ENCODE measurements at regions not wholly inside any gene's neighbourhood (a gene's known extent, or its start where the extent isn't known, plus 50 kb on each side); places are given as distances from the start of the nearest gene placed in this dataset.

DNA sequence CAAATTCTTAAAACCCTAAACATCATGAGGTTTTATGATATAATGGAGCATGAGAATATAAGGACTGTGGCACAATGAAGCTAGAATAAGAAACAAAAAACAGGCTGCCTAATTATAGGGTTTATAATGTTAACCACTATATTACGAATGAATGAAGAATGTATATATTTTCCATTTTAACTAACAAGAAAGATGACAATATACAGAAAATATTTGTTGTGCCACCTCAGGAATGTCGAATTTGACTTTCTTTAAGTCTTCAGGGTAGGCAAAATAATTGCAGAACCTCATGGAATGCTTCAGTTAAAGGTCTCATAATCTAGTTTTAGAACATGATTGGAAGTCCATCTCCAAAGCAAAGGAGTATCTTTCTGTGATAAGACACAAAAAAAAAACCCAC, 282.9 kb upstream of the SLC8A1 start:
- ATAC-seq: no peak
- intact Hi-C loops (cut with DNase I): no loop called here
- 21% methylated on average over 2 of the region's 2 CpGs for WGBS (ENCODE audit: insufficient coverage, low coverage, low lambda C conversion rate, missing lambda C conversion rate)
- Histone ChIP-seq H3K9me3 (no peaks in the 10 kb centered on the region), H3K4me3 (no peak overlapping the region), H3K36me3 (no peaks in the 10 kb centered on the region), H3K27ac (no peak overlapping the region), H3K4me1 (no peaks in the 10 kb centered on the region), H3K27me3 (no peaks in the 10 kb centered on the region)
- TF ChIP-seq, protein P1, sequence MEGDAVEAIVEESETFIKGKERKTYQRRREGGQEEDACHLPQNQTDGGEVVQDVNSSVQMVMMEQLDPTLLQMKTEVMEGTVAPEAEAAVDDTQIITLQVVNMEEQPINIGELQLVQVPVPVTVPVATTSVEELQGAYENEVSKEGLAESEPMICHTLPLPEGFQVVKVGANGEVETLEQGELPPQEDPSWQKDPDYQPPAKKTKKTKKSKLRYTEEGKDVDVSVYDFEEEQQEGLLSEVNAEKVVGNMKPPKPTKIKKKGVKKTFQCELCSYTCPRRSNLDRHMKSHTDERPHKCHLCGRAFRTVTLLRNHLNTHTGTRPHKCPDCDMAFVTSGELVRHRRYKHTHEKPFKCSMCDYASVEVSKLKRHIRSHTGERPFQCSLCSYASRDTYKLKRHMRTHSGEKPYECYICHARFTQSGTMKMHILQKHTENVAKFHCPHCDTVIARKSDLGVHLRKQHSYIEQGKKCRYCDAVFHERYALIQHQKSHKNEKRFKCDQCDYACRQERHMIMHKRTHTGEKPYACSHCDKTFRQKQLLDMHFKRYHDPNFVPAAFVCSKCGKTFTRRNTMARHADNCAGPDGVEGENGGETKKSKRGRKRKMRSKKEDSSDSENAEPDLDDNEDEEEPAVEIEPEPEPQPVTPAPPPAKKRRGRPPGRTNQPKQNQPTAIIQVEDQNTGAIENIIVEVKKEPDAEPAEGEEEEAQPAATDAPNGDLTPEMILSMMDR (IDR thresholded peaks at IDR 0.05): no peak
- TF ChIP-seq POLR2A (IDR thresholded peaks at IDR 0.05): no peak
- DNase-seq: no peak

DNA sequence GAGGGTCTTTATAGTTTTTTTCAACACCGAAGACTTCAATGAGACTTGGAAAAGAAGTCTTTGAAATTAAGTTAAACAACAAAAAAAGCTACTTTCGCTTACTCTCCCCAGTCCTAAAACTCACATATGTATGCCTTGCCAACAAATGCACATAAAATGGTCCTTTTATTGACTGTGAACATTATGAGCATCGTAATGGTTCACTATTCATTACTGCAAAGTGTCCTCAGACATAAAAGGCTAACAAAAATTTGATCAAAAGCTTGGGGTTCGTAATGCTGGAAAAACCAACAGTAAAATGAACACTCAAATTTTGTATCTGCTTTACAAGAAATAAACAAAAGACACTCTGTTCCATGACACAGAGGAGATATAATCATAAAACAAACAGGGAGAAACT, 285.3 kb upstream of the SLC8A1 start:
- DNase-seq (no peak), ATAC-seq (no peak)
- intact Hi-C loops (cut with DNase I): no loop called here
- Histone ChIP-seq H3K36me3 (no peaks in the 10 kb centered on the region), H3K27ac (no peak overlapping the region), H3K9me3 (no peaks in the 10 kb centered on the region), H3K4me3 (no peak overlapping the region), H3K4me1 (no peaks in the 10 kb centered on the region), H3K27me3 (no peaks in the 10 kb centered on the region)
- 41% methylated on average over 4 of the region's 4 CpGs for WGBS (ENCODE audit: insufficient coverage, low coverage, low lambda C conversion rate, missing lambda C conversion rate)
- no peak for TF ChIP-seq POLR2A (IDR thresholded peaks at IDR 0.05)
- TF ChIP-seq, protein P1 (IDR thresholded peaks at IDR 0.05): no peak

DNA sequence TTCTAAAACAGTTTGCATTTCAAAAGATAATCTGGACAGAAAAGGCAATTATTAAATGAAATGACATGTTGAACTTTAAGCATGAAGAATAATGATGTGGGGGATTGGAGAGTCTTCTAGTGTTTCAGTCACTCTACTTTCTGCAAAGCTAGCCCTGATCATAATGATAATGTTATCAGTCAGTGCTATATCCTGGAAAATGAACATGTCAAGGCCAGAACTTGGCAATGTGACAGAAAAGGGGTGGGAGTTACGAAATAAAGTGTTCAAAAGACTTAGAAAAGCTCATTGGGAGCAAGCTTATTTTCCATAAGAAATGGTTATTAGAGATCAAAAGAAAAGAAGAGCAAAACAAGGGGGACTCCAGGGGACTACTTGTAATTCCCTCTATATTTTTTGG, 288.5 kb upstream of the SLC8A1 start:
- 43% methylated on average over 1 of the region's 1 CpG for WGBS (ENCODE audit: insufficient coverage, low coverage, low lambda C conversion rate, missing lambda C conversion rate)
- no peaks in the 10 kb centered on the region for H3K36me3 ChIP-seq
- no peak overlapping the region for H3K27ac ChIP-seq
- H3K27me3 ChIP-seq: no peaks in the 10 kb centered on the region
- DNase-seq (no peak), ATAC-seq (no peak)
- TF ChIP-seq POLR2A (IDR thresholded peaks at IDR 0.05): no peak
- TF ChIP-seq, protein P1 (IDR thresholded peaks at IDR 0.05): no peak
- intact Hi-C loops (cut with DNase I): no loop called here
- no peaks in the 10 kb centered on the region for H3K9me3 ChIP-seq
- H3K4me1 ChIP-seq: no peaks in the 10 kb centered on the region
- H3K4me3 ChIP-seq: no peak overlapping the region

DNA sequence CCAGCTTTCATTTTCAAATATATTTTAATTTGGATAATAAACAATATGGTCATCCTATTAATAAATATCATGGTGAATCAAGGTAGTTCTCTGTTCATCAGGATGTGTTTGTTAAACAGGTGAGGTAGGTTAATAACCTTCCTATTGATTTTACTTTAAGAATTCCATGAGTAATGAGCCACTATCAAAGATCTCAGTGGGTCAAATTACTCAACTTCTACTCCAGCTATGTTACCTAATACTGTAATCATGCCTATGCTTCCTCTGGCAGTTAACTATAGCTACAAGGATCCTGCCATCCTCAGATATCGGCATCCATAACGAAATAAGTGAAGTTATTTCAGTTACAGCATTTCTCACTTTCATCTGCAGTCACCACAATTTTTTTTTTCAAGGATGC, 289.6 kb upstream of the SLC8A1 start:
- H3K36me3 ChIP-seq: no peaks in the 10 kb centered on the region
- no peak overlapping the region for H3K4me3 ChIP-seq
- no peak for DNase-seq
- no peaks in the 10 kb centered on the region for H3K4me1 ChIP-seq
- ATAC-seq: no peak
- H3K9me3 ChIP-seq: no peaks in the 10 kb centered on the region
- H3K27ac ChIP-seq: no peak overlapping the region
- no peaks in the 10 kb centered on the region for H3K27me3 ChIP-seq
- TF ChIP-seq, protein P1 (IDR thresholded peaks at IDR 0.05): no peak
- TF ChIP-seq POLR2A (IDR thresholded peaks at IDR 0.05): no peak
- intact Hi-C loops (cut with DNase I): no loop called here
- 49% methylated on average over 2 of the region's 2 CpGs for WGBS (ENCODE audit: insufficient coverage, low coverage, low lambda C conversion rate, missing lambda C conversion rate)

DNA sequence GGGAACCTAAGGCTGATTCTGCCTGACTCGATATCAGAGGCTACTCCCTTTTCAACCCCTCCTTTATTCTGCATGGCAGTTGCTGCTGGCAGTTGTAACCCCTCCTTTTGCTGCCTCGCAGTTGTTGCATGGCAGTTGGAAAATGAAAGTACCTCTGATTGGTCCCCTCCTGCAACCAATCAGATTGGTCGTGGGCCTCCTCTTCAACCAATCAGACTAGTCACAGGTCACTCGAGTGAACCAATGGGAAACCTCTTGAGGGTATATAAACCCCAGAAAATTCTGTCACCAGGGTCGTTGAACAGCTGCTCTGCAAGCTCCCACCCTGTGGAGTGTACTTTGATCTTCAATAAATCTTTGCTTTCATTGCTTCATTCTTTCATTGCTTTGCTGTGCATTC, 294.3 kb upstream of the SLC8A1 start:
- Histone ChIP-seq H3K9me3 (no peaks in the 10 kb centered on the region), H3K4me3 (no peak overlapping the region), H3K27me3 (no peaks in the 10 kb centered on the region), H3K27ac (no peak overlapping the region), H3K4me1 (no peaks in the 10 kb centered on the region), H3K36me3 (no peaks in the 10 kb centered on the region)
- TF ChIP-seq, protein P1 (IDR thresholded peaks at IDR 0.05): no peak
- no peak for TF ChIP-seq POLR2A (IDR thresholded peaks at IDR 0.05)
- ATAC-seq (no peak), DNase-seq (no peak)
- 64% methylated on average over 3 of the region's 5 CpGs for WGBS (ENCODE audit: insufficient coverage, low coverage, low lambda C conversion rate, missing lambda C conversion rate)
- intact Hi-C loops (cut with DNase I): no loop called here
